Activated CD4-positive, alpha-beta T cell treated with anti-CD3 and anti-CD28 coated beads, Interleukin-2, amount 50 U/mL, for 16 hours (primary cell): ENCODE measurements at regions not wholly inside any gene's neighbourhood (a gene's known extent, or its start where the extent isn't known, plus 50 kb on each side); places are given as distances from the start of the nearest gene placed in this dataset.

ENCODE experiments used
- DNase-seq: peaks from one replicate; pipeline ENCODE4 v3.0.0-alpha.2; 2020

DNA sequence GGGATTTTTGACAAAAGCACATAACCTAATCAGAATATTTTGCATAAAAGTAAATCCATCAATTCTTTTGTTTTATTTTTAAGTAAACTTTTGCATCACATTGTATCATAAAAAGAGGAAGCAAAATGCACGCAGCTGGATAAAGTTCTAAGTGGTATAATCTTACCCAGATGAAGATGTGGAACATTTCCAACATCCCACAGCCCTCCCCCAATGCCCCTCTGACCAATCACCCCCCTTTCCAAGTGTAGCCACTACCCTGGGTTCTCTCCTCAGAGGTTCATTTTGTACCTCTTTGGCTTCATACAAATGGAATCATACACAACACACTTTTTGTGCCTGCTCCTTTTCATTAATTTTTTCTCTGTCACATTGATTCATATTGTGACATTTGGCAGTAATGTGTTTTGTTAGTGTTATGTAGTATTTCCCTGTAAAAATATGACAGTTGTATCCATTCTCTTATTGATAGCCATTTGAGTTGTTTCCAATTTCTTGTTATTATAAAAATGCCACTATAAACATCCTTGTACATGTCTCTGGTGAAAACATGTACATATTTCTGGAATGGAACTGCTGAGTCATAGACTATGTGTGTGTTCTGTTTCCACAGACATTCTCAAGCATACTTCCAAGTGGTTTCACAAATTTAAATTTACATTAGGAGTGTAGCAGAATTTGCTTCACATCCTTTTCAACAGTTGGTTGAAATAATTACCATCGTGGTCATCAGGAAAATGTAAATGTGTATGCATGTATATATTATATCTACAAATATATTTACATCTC, 92.9 kb upstream of the SYNDIG1 start:
- no peak for DNase-seq

DNA sequence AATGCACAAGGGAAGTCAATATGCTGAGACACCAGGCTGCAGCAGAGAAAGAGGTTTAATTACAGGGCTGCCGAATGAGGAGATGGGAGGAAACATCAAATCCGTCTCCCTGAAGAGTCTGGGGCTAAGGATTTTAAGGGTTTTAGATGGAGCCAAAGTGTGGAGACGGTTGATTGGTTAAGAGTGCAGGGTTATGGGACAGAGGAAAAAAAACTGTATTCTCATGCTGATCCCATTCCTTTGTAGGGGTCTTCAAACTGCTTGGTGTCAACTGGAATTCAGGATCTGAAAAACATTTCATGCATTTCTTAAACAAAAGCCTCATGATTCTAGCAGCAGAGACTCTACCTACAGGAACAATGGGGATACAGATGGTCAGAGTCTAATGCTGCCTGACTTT, 96.1 kb upstream of the SYNDIG1 start:
- no peak for DNase-seq

DNA sequence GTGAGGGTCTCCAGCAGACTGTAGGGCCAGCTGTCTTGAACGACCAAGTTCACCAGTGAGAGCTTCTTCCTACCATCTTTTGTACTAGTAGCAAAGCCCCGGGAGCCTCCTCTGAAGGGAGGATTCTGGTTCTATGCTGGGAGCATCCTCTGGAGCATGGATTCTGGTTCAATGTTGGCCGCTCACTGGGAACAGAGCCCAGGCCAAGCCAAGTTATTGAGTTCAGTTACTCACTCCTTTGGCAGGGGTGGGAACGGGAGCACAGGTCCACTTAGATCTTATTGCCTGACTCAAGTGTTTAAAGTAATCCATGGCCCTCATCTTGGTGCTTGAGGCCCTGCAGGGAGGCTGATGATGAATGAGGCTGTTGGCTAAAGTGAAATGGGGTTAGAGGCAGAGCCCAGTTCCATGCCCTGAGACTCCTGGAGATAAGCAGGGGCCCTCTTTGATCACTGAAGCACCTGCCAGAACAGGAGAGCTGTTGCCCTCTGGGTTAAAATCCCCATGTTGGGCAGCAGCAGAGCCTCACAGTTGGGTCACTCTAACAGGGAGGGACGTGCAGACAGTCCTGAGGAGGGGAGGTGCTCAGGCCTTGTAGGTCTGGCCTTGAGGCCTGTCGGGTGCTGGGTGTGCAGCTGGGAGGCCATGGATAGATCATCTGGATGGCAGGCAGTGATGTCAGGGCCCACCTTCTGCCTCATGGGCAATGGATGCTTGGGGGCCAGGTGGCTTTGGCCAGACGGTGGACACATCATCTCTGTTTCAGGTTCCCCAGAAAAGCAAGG, 98.3 kb upstream of the SYNDIG1 start:
- no peak for DNase-seq

DNA sequence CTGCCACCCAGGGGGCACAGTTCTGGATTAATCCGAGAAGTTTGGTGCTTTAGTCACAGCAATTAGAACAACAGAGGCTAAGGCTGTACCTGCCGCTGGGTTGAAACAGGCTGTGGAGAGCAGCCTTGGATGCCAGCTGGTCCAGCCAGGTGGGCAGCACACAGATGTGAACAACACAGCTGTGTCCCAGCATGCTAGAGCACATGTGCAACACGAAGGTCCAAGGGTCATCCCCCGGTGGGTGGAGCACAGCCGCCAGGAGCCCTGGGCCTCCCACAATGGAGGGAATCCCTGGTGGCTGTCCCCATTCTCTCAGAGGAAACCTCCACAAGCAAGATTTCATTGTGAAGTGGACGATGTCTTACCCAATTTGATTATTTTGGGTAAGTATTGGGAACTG, 99.2 kb upstream of the SYNDIG1 start:
- DNase-seq = no peak

DNA sequence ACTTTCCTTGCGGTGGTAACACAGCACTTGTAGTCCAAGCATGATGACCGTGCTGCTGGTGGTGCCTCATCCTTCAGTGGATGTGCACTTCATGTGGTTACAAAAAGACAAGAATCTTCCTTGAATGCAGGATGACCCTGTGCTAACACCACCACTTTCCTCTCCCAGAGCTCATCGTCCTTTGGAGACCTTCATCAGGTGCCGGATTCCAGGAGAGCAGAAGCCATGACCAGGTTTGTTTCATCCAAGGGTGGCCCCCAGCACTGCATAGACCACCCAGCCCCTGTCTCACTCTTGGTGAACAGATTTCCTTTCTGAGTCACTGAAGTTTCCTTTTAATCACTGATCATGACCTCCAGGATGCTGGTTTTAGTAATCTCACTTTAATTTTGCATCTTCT, 101.2 kb upstream of the SYNDIG1 start:
- no peak for DNase-seq

DNA sequence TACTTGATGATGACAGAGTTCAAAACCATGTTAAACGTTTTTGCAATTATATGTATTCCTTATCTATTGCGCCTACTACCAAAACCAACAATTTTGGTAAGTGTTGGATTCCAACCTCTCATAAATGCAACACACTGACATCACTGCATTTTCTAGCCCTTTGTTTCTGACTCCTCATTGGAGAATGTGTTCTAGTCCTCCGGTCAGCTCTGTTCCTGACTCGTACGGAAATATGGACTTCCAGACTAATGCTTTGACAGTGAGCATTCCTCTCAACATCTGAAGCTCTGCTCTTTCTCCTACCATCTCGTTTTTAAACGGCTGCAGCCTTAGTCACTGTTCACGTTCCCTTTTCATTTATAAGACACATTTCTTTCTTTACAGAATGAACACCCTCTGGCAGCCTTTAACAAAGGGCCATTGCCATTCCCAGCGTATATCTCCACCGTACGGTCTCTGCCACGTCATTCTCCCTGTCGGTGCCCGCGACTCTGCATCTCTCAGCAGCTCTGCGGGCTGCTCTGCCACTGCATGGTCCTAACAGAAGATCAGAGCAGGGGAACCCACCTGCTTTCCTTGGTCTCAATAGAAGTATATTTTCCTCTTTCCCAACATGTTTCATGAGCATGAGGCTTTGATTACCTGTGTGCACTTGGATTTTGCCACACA, 103.0 kb upstream of the SYNDIG1 start:
- no peak for DNase-seq

DNA sequence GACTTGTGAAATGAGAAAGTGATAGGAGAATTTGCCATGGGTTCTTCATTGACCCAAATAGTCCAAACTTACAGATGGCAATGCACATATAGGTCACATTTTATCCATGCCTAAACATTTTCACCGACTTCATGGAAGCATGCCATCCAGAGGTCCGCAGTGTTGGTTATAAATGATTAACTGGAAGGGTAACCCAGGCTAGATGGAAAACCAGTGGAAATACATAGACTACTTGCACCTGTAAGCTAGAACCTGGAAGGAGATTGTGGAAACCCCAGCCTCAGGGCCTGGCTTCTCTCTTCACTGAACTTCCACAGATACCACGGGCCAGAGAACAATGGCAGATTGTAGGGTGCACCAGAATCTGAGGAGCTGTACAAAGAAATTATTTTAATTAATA, 103.8 kb upstream of the SYNDIG1 start:
- DNase-seq = no peak

DNA sequence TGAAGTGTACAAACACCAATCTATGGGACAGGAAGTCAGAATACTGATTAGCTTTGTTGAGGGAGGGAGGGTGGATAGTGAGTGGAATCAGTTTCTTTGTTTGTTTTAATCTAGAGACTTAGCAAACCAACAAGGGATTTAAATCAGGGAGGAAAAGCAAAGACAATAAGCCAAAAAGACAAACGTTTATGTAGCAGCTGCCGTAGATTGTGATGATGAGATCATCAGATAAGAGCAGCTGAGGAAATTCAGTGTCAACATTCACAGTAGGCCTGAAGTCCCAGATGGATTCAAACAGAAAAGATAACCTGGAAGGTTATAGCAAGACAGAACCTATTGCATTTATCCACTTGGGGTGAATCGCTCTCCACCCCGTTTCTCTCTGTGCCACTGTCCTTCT, 104.9 kb upstream of the SYNDIG1 start:
- no peak for DNase-seq

DNA sequence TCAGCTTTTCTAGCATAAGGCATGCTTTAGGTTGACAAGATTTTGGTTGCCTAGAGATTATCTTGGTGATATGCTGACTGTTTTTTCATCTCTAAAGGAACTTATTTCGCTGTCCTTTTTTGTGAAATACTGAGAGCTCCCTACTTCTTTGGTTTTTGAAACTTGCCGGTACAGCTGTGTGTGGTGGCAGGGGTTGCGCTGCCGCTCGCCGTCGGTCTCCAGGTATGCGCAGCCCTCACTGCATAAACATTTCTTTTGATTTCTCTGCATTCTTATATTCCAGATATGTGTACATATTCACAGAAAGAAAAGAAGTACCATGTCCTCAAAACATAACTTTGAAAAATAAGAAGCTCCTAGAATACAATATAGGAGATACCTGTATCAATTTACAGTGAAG, 106.4 kb upstream of the SYNDIG1 start:
- no peak for DNase-seq

DNA sequence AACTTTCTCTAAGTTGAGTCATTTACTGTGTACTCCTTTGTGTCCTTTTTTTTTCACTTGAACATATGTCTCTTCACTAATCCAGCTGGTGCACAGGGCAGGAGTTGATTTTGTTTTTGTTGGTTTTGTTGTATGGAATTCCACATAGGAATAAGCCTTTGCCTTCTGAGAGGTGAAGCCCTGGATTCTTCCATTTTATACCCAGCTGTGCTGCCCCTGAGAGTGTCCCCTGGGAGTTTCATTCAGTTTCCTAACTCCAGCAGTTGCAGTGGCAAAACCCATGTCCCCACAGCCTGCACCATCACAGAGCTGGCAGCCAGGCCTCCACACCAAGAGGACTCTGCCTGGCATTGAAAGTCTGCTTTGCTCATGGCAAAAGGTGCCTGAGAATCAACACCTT, 107.3 kb upstream of the SYNDIG1 start:
- no peak for DNase-seq

DNA sequence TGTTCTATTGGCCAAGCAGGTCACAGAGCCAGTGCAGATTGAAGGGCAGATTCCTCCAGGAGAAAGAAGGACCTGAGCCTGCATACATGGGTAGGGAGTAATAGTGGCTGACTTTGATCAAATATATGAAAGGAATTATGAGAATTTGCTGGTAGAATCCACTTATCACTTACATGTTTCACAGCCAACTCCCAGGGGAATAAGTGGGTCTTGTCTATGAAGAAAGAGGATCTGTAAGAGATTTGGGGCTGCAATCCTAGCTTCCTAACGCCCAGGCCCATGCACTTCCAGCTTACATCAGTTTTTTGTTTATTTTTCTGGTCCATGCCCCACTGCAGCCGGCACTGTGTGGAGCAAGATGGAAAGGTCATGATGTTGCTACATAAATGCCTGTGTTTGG, 107.9 kb upstream of the SYNDIG1 start:
- no peak for DNase-seq

DNA sequence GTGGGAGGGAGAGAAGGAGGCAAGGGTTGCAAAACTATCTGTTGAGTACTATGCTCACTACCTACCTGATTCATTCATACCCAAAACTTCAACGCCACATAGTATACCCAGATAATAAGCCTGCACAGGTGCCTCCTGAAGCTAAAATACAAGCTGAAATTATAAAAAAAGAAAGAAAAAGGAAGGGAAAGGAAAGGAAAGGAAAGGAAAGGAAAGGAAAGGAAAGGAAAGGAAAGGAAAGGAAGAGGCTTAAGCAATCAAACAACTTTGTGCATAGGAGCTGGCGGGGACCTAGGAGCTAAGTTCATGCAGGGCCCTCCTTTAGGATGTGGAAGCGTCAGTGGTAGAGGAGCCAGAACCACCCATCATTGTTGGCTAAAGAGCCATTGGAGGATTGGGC, 108.9 kb upstream of the SYNDIG1 start:
- no peak for DNase-seq

DNA sequence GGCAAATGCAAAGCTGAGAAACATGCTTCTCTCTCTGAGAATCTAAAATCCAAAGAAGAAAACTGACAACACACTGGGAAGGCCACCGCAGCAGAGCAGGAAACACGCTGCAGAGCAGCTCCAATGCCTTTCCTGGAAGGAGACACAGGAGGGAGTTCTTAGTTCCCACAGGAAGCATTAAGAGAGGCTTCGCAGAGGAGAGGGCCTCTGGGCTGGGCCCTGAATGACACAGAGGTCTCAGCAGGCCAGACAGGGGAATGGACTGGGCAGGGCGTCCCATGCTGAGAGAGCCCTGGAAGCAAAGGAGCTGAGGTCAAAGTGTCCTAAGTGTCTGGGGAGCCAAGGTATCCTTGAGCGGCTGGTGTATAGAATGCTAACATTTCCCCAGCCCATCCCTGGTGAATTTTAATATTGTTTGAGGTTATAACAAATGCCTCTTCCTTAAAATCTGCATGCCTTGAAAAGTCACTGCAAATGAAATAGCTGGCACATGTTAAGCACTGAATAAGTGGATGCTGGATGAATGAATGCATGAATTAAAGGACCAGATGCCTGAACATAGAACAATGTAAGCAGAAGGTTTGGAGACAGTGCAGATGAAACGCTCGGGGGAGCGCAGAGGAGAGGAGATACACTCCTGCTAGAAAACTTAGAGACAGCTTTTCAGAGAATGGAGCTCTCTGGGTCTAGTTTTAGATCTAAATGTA, 110.0 kb upstream of the SYNDIG1 start:
- no peak for DNase-seq

DNA sequence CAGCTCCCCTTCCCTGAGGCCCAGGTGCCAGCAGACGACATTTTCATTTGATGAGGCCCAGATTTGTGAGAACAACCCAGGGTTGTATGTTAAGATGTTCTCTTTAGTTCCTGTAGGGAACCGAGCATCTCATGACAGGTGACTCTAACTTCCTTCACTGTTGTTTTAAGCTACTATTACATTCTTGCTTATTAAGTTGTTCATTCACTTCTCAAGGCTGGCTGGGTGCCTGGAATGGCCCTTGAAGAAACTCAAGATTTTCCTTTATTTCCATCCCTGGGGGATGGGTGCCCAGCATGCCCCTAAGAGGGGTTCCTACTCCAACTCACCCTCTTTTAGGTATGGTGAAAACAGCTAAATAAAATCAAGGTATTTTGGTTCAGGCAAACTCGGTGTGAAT, 111.5 kb upstream of the SYNDIG1 start:
- no peak for DNase-seq

DNA sequence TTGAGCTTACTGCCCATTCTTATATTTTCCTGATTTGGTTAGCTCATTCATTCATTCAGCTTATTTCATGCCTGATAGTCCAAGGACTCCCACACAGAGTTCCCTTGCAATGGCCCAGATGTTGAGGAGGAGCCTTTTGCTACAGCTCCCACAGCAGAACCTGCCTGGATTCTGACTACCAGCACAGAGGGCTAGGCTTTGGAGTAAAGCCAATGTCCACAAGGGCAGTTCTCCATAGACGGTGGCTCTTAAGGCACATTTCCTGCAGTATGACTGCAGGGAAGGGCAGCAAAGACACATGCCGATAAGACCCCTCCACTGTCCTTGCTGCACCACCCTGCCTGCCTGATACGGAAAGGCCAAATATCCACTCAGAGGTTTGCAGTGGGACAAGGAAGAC, 112.3 kb upstream of the SYNDIG1 start:
- no peak for DNase-seq

DNA sequence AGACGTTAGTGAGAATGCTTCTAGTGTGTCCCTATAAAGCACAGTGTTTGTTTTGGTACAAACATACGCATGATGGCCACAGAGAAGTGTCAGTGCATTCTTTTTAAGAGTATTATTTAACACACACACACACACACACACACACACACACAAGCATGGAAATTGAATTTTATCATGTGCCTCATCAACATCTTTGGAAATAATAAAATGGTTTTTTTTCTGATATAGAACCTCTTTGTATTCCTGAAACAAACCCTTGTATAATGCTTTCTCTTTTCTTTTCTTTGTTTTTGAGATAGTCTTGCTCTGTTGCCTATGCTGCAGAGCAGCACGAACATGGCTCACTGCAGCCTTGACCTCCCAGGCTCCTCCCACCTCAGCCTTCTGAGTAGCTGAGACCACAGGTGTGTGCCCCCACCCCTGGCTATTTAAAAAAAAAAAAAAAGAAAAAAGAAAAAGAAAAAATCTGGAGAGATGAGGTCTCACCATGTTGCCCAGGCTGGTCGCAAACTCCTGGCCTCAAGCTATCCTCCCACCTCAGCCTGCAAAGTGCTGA, 116.2 kb upstream of the SYNDIG1 start:
- DNase-seq = no peak

DNA sequence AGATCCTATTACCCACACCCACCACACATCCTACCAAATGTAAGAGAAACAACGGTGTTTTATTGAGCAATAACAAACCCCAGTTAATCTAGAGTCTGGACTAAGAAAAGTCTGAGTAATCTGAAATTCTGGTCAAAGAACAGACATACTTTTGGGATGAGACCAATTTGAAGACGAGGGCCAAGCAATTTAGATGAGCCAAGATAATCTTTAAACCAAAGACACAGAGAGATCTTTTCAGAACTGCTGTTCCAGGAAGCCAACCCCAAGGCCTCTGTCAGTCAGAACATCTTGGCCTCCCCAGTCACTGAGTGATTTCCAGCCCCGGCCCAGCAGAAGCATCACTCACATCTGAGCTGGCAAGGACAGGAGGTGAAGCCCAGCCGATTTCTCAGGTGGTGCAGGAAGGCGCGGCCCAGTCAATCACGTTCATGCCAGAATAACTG, 118.5 kb upstream of the SYNDIG1 start:
- DNase-seq = no peak

DNA sequence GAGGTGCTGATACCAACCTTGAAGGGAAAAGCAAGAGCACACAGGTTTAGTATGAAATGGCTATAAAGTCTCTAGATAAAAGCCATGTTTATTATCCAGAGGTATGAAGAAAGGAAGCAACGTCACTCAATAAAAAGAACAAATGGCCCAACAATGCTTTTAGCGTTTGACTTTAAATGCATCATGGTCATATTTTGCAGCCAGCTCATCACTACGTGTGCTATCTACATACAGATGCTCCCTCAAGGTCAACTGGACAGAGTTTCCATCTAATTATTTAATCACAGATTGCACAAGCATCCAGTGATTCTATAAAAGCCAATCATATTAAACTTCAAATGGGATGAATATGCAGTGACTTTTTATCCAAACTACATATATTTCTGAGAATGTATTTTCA, 127.6 kb upstream of the SYNDIG1 start:
- DNase-seq = no peak

DNA sequence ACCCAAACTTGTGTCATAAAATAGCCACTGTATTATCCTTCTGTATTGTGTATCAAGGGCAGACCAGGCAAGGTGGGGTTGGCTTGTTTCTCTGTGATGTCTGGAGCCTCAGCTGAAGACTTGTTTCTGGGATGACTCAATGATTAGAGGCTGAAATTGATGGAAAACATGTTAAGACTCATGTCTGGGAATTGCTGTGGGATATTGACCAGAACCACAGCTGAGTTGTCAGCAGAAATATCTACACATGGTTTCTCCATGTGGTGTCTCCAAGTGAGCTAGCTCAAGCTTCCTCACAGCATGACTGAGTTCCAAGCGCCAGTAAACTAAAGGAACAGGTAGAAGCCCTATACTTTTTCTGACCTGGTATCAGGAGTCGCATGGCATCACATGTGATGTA, 128.5 kb upstream of the SYNDIG1 start:
- no peak for DNase-seq

DNA sequence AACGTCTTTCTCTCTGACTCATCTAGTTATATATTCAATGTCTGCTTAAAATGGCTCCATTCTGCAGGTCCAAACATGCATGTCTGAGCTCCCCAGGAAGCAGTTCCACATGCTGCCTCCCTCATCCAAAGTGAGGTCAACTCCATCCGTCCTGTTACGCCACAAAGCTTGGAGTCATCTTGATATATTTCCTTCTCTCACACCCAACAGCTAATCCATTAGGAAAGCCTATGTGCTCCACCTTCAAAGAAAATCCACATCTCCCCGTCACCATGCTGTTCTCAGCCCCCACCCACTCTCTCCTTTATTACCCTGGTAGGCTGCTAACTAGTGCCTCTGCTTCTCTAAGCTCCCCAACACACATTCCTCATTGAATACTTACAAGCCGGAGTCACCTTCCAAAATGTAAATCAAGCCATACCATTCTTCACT, 130.2 kb upstream of the SYNDIG1 start:
- DNase-seq = no peak

DNA sequence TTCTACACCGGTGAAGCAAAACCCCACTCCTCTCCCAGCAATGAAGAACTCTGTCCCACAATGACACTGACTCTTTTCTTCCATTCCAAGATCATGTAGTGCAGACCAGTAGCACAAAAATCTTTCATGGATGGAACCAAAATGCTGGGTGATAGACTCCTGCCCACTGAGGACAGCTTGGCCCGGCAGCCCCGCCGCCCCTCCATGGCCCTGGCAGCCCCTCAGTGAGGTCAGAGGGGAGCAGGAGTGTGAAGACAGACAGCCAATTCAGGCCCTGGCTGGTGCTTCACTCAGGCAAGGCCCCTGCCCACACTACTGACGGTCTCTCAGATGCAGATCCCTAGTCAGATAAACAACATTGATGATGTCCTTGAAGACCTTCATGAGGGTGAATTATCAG, 131.9 kb upstream of the SYNDIG1 start:
- DNase-seq = no peak

DNA sequence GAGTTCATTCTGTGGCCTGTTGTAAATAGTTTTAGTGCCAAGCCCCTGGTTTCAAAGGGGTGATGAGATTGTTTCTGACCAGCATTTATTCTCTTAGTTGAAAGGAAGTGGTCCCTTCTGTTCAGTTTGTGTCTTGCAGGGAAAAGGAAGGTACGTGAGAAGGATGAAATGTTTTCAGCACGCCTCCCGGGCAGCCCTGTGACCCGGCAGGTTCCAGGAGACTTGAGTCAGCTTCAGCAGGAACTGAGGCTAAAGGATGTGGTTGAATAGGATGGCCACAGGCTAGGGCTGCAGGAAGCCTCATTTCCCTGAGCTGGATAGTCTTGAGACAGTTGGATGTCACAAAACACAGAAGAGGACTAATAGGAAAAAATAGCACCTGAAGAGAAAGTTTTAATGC, 132.4 kb upstream of the SYNDIG1 start:
- peak; percentile 1 for DNase-seq

DNA sequence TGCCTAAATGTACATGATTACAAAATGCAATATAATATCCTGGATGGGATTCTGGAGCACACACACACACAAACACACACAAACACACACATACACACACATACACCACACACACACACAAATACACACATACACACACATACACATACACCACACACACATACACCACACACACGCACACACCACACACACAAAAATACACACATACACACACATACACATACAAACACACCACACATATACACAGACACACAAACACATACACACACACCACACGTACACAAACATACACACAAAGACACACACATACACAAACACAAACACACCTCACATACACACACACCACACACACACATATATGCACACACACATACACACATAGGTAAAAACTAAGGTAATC, 134.6 kb upstream of the SYNDIG1 start:
- no peak for DNase-seq
